RWPE1 (cell line): ENCODE measurements at regions not wholly inside any gene's neighbourhood (a gene's known extent, or its start where the extent isn't known, plus 50 kb on each side); places are given as distances from the start of the nearest gene placed in this dataset.

Source experiments
- CTCF ChIA-PET: fragments of 350-600 bp; sonication (Branson Sonifier 250); formaldehyde crosslinking; extraction: SDS; loops from one replicate; lab custom pipeline; 2021; lab: Yijun Ruan, JAX
- POLR2A ChIA-PET: fragments of 400-600 bp; formaldehyde crosslinking; extraction: SDS; loops from one replicate; lab custom pipeline; 2020; ENCODE audit warnings: antibody characterized with exemption; ENCODE audit not compliant: low non-redundant PET; lab: Yijun Ruan, JAX
- DNase-seq: peaks from one replicate; pipeline ENCODE4 v3.0.0; 2012; ENCODE audit warnings: low spot score
- H3K27ac ChIP-seq: fragments of 450-650 bp; 2 replicates; pipeline ENCODE4 v1.5.1; 2017
- TF ChIP-seq, protein P1 (sequence below): fragments of 450-650 bp; conservative IDR thresholded peaks from 2 replicates; pipeline ENCODE4 v1.5.1; 2017; ENCODE audit warnings: low read depth, mild to moderate bottlenecking

DNA sequence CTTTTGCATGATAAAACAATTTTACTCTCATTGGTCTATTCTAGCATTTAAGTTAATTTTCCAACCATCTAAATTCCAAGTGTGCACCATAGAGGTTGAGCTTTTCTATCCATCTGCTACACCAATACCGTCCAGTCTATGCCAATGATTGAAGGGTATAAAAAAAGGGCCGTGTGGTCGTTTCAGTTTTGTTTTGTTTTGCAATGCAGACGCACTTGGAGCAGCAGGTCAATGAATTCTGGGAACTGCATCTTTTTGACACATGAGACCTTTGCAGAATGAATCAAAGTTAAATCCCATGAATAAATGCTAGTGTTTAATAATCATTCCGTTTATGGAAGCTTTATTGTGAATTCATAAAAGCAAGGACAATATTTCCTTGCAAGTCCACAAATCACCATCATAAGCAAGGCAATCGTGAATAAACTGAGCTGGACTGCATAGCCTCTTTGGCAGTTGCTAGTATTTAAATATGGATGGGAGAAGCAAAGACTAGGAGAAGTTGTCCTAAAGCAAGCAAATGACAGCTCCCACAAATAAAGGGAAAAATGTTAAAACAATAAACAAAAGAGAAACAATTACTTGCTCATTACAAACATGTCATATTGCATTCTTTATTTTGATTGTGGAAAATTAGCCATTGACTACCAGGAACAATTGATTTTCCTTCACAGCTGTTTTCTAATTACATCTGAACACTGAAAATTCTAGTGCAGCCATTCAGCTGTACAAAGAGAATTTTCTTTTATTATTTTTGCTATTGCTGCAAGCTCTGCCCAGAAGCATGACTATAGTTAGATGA lies 649.7 kb upstream of the GJE1 start:
- ChIA-PET POLR2A (no interaction called here), CTCF (interaction anchor here (0.6 kb wide), 1 partner anchor 282 kb away, joined by 3 read pairs; no protein-coding TSS in a partner anchor)
- no peak for DNase-seq
- TF ChIP-seq, protein P1, sequence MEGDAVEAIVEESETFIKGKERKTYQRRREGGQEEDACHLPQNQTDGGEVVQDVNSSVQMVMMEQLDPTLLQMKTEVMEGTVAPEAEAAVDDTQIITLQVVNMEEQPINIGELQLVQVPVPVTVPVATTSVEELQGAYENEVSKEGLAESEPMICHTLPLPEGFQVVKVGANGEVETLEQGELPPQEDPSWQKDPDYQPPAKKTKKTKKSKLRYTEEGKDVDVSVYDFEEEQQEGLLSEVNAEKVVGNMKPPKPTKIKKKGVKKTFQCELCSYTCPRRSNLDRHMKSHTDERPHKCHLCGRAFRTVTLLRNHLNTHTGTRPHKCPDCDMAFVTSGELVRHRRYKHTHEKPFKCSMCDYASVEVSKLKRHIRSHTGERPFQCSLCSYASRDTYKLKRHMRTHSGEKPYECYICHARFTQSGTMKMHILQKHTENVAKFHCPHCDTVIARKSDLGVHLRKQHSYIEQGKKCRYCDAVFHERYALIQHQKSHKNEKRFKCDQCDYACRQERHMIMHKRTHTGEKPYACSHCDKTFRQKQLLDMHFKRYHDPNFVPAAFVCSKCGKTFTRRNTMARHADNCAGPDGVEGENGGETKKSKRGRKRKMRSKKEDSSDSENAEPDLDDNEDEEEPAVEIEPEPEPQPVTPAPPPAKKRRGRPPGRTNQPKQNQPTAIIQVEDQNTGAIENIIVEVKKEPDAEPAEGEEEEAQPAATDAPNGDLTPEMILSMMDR, result no peak
- no peak overlapping the region for H3K27ac ChIP-seq

DNA sequence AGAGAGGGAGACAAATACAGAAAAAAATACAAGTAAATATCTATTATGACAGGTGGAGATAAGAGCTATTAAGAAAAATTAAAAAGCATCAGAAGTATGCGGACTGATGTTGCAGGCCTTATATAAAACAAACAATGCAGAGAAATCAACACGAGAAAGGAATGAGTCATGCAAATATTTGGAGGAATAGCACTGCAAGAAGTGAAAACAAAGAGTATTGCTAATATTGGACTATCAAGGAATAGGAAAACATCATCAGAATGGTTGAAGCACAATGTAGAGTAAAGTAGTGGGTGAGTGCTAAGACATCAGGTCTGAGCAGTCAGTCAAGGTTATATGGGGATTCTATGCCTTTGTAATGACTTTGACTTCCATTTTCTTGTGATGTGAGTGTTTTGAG lies 657.5 kb upstream of the GJE1 start:
- POLR2A ChIA-PET, result no interaction called here
- CTCF ChIA-PET, result no interaction called here
- DNase-seq, result no peak

DNA sequence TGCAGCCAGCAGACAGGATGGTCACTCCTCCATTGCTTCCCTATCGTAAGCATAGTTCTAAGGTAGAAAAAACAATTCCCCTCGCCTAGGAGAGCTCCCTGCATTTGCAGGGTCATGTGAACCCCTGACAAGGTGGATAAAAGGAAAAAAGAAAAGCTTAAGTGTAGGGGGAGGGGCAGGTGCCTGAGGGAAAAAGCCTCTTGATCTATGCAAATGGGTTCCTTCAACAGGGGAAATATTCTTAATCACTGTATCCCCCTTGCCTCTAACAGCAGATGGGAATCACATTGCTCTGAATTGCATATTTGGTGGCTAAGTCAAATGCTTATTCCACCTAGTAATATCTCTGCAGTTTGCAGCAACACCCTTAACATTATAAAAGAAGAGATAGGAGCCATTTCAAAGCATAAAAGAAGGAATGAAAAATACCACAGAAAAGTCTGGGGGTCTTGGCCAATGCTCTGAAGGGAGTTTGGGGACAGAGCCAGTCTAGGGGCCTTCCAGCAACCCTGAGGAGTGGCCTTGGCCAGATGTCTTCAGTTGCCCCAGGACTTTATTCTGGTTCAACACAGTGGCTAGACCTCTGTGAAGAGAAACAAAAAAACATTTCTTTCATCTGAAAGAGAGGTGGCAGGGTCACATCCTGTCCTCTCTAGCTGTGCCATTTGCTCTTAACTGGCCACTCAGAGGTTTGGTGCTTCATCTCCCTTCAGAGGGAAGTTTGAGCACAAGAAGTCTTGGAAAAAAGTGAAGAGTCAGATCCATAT lies 660.4 kb upstream of the GJE1 start:
- DNase-seq, result no peak
- ChIA-PET CTCF (interaction anchor here (0.6 kb wide), 1 partner anchor 1163 kb away, joined by 4 read pairs; no protein-coding TSS in a partner anchor), POLR2A (no interaction called here)
- TF ChIP-seq, protein P1, result no peak
- H3K27ac ChIP-seq, result no peak overlapping the region

More for the DNA sequence above, 657.5 kb upstream of the GJE1 start:
- TF ChIP-seq, protein P1, result no peak
- H3K27ac ChIP-seq, result no peak overlapping the region

DNA sequence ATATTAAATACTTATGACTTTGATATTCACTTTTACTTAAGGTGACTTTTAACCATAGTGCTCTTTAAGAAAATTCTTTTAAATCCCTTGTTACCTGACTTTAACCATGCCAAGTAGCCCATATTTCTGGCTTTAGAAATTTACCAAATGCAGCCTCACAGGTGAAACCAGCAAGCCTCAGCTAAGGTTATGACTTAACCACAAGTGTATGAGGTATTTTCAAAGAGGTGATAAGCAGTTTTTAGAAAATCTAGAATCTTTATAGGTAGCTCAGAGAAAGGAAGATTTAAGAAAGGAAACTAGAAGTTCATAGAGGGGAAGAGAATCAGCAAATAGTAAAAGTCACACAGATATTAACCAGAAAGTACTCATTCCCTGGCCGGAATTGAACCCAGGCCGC lies 661.9 kb upstream of the GJE1 start:
- TF ChIP-seq, protein P1, result no peak
- ChIA-PET POLR2A (no interaction called here), CTCF (interaction anchor here (0.7 kb wide), 1 partner anchor 200 kb away, joined by 5 read pairs; no protein-coding TSS in a partner anchor)
- DNase-seq, result no peak
- H3K27ac ChIP-seq, result no peak overlapping the region

DNA sequence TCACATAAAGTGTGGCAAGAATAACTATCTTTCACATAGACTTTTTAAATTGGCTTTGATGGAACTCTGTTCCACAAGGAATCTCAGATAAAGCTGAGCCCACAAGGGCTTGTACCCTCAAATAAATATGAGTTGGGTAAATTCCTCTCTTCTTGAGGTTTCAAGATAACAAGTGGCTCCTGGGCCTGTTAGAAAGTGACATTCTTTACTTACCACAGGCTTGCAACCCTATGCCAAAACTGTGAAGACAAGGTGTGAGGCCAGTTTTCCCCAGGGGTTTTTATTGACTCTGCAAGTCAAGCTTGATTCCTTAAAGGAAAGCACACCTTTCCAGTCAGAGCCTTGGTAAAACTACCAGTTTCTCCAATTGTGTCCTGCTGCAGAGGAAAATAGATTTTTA lies 664.8 kb upstream of the GJE1 start:
- H3K27ac ChIP-seq, result no peak overlapping the region
- CTCF ChIA-PET, result no interaction called here

DNA sequence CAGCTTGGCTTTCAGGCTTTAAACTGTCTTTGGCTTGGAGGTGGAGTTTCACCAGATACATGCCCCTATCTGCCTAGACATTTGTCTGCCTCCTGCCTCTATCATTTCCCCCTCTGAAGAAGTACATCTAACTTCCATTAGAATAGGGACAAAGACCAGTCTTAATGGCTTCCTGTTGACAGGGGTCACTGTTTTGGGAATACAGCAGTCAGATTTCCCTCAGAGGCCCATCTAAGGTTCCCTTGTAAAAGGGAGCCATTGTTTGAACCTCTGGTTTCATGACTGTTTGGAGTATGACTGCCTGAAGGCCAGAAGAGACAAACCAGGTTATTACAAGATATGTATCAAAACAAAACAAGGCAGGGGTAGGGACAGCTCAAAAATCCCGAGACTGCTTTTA lies 665.7 kb upstream of the GJE1 start:
- no peak for DNase-seq
- CTCF ChIA-PET, result no interaction called here
- POLR2A ChIA-PET, result no interaction called here
- TF ChIP-seq, protein P1, result no peak
- no peak overlapping the region for H3K27ac ChIP-seq

More for the DNA sequence above, 664.8 kb upstream of the GJE1 start:
- POLR2A ChIA-PET, result no interaction called here
- DNase-seq, result no peak
- TF ChIP-seq, protein P1, result no peak
